ENCODE measurements at regions not wholly inside any gene's neighbourhood (a gene's known extent, or its start where the extent isn't known, plus 50 kb on each side); places are given as distances from the start of the nearest gene placed in this dataset.

GRCh38 chr9:110133059-110133458, 74.9 kb downstream of the C9orf152 start:
- no peaks in the 10 kb centered on the region for H3K9me3 ChIP-seq (ENCODE audit: control insufficient read depth, insufficient read depth, low read length)
- peaks cover 50% of the 10 kb centered on the region for H3K4me1 ChIP-seq (ENCODE audit: control insufficient read depth, insufficient read depth, low read length)
- H3K27me3 ChIP-seq (ENCODE audit: control insufficient read depth, insufficient read depth, low read length), result no peaks in the 10 kb centered on the region
- H3K9ac ChIP-seq (ENCODE audit: low read depth, low read length), result no peak overlapping the region
- no peak overlapping the region for H3K4me3 ChIP-seq (ENCODE audit: low read depth, low read length)
- H3K27ac ChIP-seq (ENCODE audit: low read depth, low read length), result peak overlapping the region; percentile 66
- peaks cover 22% of the 10 kb centered on the region for H3K36me3 ChIP-seq (ENCODE audit: control insufficient read depth, insufficient read depth, low read length)

DNA sequence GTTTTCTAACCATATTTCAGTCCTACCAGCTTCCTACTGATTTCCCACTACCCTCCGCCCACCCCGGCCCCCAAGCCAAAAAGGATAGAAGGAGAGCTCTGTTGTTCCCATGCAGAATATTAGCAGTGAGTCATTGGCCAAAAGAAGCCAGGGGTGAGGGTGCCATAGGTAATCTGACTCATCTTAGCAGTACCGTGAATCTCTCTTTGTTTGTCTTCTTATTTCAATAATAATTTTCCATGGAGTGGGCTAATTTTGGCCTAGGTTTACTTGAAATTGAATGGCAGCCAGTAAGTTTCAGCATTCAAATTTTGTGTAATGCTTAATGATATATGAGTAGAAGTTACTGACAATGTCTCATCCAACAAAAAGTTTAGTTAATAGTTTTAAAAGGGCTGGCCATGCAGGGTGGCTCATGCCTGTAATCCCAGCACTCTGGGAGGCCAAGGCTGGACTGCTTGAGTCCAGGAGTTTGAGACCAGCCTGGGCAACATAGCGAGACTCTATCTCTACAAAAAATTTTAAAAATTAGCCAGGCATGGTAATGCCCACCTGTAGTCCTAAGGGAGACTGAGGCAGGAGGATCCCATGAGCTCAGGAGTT, 74.2 kb downstream of the C9orf152 start:
- Histone ChIP-seq H3K9ac (ENCODE audit: low read depth, low read length) (no peak overlapping the region), H3K4me1 (ENCODE audit: control insufficient read depth, insufficient read depth, low read length) (peaks cover 47% of the 10 kb centered on the region), H3K4me3 (ENCODE audit: low read depth, low read length) (no peak overlapping the region), H3K27ac (ENCODE audit: low read depth, low read length) (peak overlapping the region; percentile 66), H3K27me3 (ENCODE audit: control insufficient read depth, insufficient read depth, low read length) (no peaks in the 10 kb centered on the region), H3K9me3 (ENCODE audit: control insufficient read depth, insufficient read depth, low read length) (no peaks in the 10 kb centered on the region), H3K36me3 (ENCODE audit: control insufficient read depth, insufficient read depth, low read length) (peaks cover 28% of the 10 kb centered on the region)

DNA sequence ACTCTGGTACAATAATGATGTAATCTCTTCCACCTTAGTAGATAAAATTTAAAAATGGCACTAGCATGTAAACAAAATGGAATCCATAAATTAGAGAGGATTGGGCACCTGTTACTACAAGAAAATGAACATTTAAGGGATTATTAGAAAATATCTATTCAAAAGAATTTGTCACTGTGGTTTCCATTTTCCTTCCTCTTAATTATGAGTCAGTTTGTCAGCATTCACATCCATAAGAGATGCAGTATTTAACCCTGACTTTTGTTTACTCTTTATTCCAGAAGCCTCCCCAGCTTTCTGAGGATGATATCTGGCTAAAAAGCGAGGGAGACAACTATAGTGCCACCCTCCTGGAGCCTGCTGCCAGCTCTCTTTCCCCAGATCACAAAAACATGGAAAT, 72.1 kb downstream of the C9orf152 start:
- peaks cover 34% of the 10 kb centered on the region for H3K36me3 ChIP-seq (ENCODE audit: control insufficient read depth, insufficient read depth, low read length)
- H3K9ac ChIP-seq (ENCODE audit: low read depth, low read length), result no peak overlapping the region
- no peaks in the 10 kb centered on the region for H3K9me3 ChIP-seq (ENCODE audit: control insufficient read depth, insufficient read depth, low read length)
- H3K4me1 ChIP-seq (ENCODE audit: control insufficient read depth, insufficient read depth, low read length), result peaks cover 26% of the 10 kb centered on the region
- H3K27me3 ChIP-seq (ENCODE audit: control insufficient read depth, insufficient read depth, low read length), result no peaks in the 10 kb centered on the region
- H3K27ac ChIP-seq (ENCODE audit: low read depth, low read length), result no peak overlapping the region
- H3K4me3 ChIP-seq (ENCODE audit: low read depth, low read length), result no peak overlapping the region

GRCh38 chr9:110136802-110137201, 71.2 kb downstream of the C9orf152 start:
- no peak overlapping the region for H3K27ac ChIP-seq (ENCODE audit: low read depth, low read length)
- H3K36me3 ChIP-seq (ENCODE audit: control insufficient read depth, insufficient read depth, low read length), result peaks cover 37% of the 10 kb centered on the region
- H3K27me3 ChIP-seq (ENCODE audit: control insufficient read depth, insufficient read depth, low read length), result no peaks in the 10 kb centered on the region
- H3K4me3 ChIP-seq (ENCODE audit: low read depth, low read length), result no peak overlapping the region
- peaks cover 16% of the 10 kb centered on the region for H3K4me1 ChIP-seq (ENCODE audit: control insufficient read depth, insufficient read depth, low read length)
- H3K9ac ChIP-seq (ENCODE audit: low read depth, low read length), result no peak overlapping the region
- no peaks in the 10 kb centered on the region for H3K9me3 ChIP-seq (ENCODE audit: control insufficient read depth, insufficient read depth, low read length)

DNA sequence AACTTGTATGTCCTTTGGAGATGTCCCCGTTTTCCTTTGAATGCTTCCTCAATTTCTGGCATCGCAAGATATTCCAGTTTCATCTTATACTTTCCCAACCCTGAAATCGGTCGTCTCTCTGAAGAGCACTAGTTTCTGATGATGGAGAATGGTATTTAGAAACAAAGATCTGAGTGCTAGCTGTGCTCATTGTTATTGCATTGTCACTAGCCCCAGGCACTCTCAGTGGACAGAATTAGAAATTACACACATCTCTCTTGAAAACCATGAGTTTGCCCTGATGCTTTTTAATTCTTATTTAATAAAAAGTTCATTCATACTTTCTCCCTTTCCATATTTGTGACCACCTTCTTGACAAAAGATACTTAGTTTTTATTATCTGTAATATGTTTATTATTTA, 67.7 kb downstream of the C9orf152 start:
- Histone ChIP-seq H3K4me3 (ENCODE audit: low read depth, low read length) (no peak overlapping the region), H3K36me3 (ENCODE audit: control insufficient read depth, insufficient read depth, low read length) (peaks cover 37% of the 10 kb centered on the region)

GRCh38 chr9:110141227-110141793, 66.6 kb downstream of the C9orf152 start:
- H3K4me1 ChIP-seq (ENCODE audit: control insufficient read depth, insufficient read depth, low read length), result no peaks in the 10 kb centered on the region
- peaks cover 31% of the 10 kb centered on the region for H3K36me3 ChIP-seq (ENCODE audit: control insufficient read depth, insufficient read depth, low read length)
- no peaks in the 10 kb centered on the region for H3K9me3 ChIP-seq (ENCODE audit: control insufficient read depth, insufficient read depth, low read length)
- H3K27ac ChIP-seq (ENCODE audit: low read depth, low read length), result no peak overlapping the region
- no peak overlapping the region for H3K9ac ChIP-seq (ENCODE audit: low read depth, low read length)
- no peak overlapping the region for H3K4me3 ChIP-seq (ENCODE audit: low read depth, low read length)
- no peaks in the 10 kb centered on the region for H3K27me3 ChIP-seq (ENCODE audit: control insufficient read depth, insufficient read depth, low read length)

More for the DNA sequence above, 67.7 kb downstream of the C9orf152 start:
- H3K27ac ChIP-seq (ENCODE audit: low read depth, low read length), result no peak overlapping the region
- no peaks in the 10 kb centered on the region for H3K9me3 ChIP-seq (ENCODE audit: control insufficient read depth, insufficient read depth, low read length)
- H3K27me3 ChIP-seq (ENCODE audit: control insufficient read depth, insufficient read depth, low read length), result no peaks in the 10 kb centered on the region
- H3K9ac ChIP-seq (ENCODE audit: low read depth, low read length), result no peak overlapping the region
- H3K4me1 ChIP-seq (ENCODE audit: control insufficient read depth, insufficient read depth, low read length), result no peaks in the 10 kb centered on the region

DNA sequence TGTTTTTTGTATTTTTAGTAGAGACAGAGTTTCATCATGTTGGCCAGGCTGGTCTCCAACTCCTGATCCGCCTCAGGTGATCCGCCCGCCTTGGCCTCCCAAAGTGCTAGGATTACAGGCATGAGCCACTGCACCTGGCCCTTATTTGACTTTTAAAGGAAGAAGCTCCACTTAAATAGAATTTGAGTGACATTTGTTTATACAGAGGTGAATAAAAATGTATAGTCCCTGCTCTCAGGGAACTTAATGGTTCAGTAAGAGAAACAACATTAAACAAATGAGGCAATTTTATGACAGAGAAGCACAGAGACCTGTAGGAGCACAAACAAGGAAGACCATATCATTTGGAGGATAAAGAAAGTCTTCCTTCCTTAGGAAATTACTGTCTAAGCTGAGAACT, 65.7 kb downstream of the C9orf152 start:
- Histone ChIP-seq H3K4me1 (ENCODE audit: control insufficient read depth, insufficient read depth, low read length) (no peaks in the 10 kb centered on the region), H3K4me3 (ENCODE audit: low read depth, low read length) (no peak overlapping the region), H3K27me3 (ENCODE audit: control insufficient read depth, insufficient read depth, low read length) (no peaks in the 10 kb centered on the region), H3K36me3 (ENCODE audit: control insufficient read depth, insufficient read depth, low read length) (peaks cover 22% of the 10 kb centered on the region), H3K9ac (ENCODE audit: low read depth, low read length) (no peak overlapping the region), H3K9me3 (ENCODE audit: control insufficient read depth, insufficient read depth, low read length) (no peaks in the 10 kb centered on the region), H3K27ac (ENCODE audit: low read depth, low read length) (no peak overlapping the region)

DNA sequence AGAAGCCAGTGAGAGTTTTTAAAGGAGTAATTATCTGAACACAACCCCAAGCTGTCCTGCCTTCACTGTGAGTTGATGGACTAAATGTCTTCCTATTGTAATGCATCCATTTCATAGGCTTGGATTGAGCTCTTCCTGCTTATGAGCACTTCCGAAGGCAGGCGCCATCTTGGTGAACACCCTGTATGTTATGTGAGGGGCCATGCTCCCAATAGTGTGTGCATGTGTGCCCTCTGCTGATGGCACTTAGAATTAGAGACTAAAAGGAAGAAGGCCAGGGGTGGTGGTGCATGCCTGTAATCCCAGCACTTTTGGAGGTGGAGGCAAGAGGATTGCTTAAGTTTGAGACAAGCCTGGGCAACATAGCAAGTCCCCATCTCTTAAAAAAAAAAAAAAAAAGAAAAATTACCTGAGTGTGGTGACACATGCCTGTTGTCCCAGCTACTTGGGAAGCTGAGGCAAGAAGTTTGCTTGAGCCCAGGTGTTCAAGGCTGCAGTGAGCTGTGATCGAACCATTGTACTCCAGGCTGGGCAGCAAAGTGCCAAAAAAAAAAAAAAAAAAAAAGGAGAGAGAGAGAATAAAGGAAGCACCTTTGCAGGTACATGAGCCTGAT, 65.0 kb downstream of the C9orf152 start:
- no peak overlapping the region for H3K27ac ChIP-seq (ENCODE audit: low read depth, low read length)
- no peaks in the 10 kb centered on the region for H3K4me1 ChIP-seq (ENCODE audit: control insufficient read depth, insufficient read depth, low read length)
- H3K9me3 ChIP-seq (ENCODE audit: control insufficient read depth, insufficient read depth, low read length), result no peaks in the 10 kb centered on the region
- H3K36me3 ChIP-seq (ENCODE audit: control insufficient read depth, insufficient read depth, low read length), result peaks cover 15% of the 10 kb centered on the region
- H3K9ac ChIP-seq (ENCODE audit: low read depth, low read length), result no peak overlapping the region
- H3K27me3 ChIP-seq (ENCODE audit: control insufficient read depth, insufficient read depth, low read length), result no peaks in the 10 kb centered on the region
- H3K4me3 ChIP-seq (ENCODE audit: low read depth, low read length), result no peak overlapping the region

DNA sequence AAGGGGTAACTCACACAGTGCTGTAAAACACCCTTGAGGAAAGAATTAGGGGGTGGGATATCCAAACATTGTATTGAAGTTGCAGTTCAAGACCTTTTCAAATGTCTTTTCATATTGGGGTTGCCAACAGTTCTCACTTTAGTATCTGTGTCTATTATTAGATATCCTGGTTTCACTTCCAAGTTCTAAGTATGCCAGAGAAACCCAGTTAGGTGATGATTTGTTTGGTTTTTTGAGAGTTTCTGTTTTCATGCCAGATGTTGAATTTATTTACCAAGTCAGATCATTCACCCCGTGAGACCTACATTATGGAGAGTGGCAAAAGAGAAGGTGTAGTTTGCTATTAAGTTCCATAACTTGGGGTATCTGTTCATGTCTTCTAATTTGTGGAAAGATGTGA, 64.5 kb downstream of the C9orf152 start:
- no peak overlapping the region for H3K4me3 ChIP-seq (ENCODE audit: low read depth, low read length)
- H3K9me3 ChIP-seq (ENCODE audit: control insufficient read depth, insufficient read depth, low read length), result no peaks in the 10 kb centered on the region
- H3K4me1 ChIP-seq (ENCODE audit: control insufficient read depth, insufficient read depth, low read length), result no peaks in the 10 kb centered on the region
- H3K36me3 ChIP-seq (ENCODE audit: control insufficient read depth, insufficient read depth, low read length), result peaks cover 11% of the 10 kb centered on the region; the same call in 1 of the 2 replicates
- H3K9ac ChIP-seq (ENCODE audit: low read depth, low read length), result no peak overlapping the region
- H3K27ac ChIP-seq (ENCODE audit: low read depth, low read length), result no peak overlapping the region
- no peaks in the 10 kb centered on the region for H3K27me3 ChIP-seq (ENCODE audit: control insufficient read depth, insufficient read depth, low read length)

- H3K4me1 ChIP-seq (ENCODE audit: control insufficient read depth, insufficient read depth, low read length), result no peaks in the 10 kb centered on the region
- H3K27ac ChIP-seq (ENCODE audit: low read depth, low read length), result no peak overlapping the region
- no peaks in the 10 kb centered on the region for H3K9me3 ChIP-seq (ENCODE audit: control insufficient read depth, insufficient read depth, low read length)
- no peaks in the 10 kb centered on the region for H3K27me3 ChIP-seq (ENCODE audit: control insufficient read depth, insufficient read depth, low read length)
- H3K9ac ChIP-seq (ENCODE audit: low read depth, low read length), result no peak overlapping the region
- H3K4me3 ChIP-seq (ENCODE audit: low read depth, low read length), result no peak overlapping the region
- H3K36me3 ChIP-seq (ENCODE audit: control insufficient read depth, insufficient read depth, low read length), result peaks cover 5% of the 10 kb centered on the region; the same call in 1 of the 2 replicates
Measured at GRCh38 chr9:110143950-110144545, 63.9 kb downstream of the C9orf152 start.

DNA sequence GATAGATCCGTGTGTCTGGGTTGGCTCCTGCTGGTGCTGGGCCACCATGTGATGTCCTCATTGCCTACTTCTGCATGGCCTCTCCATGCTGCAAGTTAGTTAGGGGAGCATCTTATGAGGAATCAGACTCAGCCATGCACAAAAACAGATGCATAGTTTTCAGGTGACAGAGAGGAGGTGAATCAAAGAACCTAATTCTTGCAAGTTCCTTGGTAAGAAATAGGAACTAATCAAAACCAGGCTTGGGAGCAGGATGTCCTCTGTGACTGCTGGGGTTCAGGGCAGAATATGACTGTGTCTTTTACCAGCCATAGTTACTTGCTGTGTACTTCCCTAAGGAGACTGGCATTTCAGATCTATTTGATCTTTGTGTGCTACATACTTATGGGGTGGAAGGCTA, 61.6 kb downstream of the C9orf152 start:
- H3K4me3 ChIP-seq (ENCODE audit: low read depth, low read length), result no peak overlapping the region
- H3K9ac ChIP-seq (ENCODE audit: low read depth, low read length), result no peak overlapping the region
- no peaks in the 10 kb centered on the region for H3K27me3 ChIP-seq (ENCODE audit: control insufficient read depth, insufficient read depth, low read length)
- no peaks in the 10 kb centered on the region for H3K4me1 ChIP-seq (ENCODE audit: control insufficient read depth, insufficient read depth, low read length)
- H3K36me3 ChIP-seq (ENCODE audit: control insufficient read depth, insufficient read depth, low read length), result peaks cover 6% of the 10 kb centered on the region
- no peaks in the 10 kb centered on the region for H3K9me3 ChIP-seq (ENCODE audit: control insufficient read depth, insufficient read depth, low read length)
- no peak overlapping the region for H3K27ac ChIP-seq (ENCODE audit: low read depth, low read length)

Data from HUES48 (cell line).